Mesenteric fat pad (tissue), 1 donor: ENCODE measurements at regions not wholly inside any gene's neighbourhood (a gene's known extent, or its start where the extent isn't known, plus 50 kb on each side); places are given as distances from the start of the nearest gene placed in this dataset.
"Not testable (repeated sequence)": the region's sequence is repeated elsewhere in the genome, so short reads cannot be mapped to it uniquely, and the experiment has no call there.

Source experiments
- DNase-seq: peaks from one replicate; pipeline ENCODE4 v3.0.0-alpha.2; 2020; ENCODE audit warnings: low spot score
- donor health status: DM: yes; HTN: yes; CAD: no.

GRCh38 chr10:80697926-80698325, 160.2 kb downstream of the SH2D4B start:
- no peak for DNase-seq

GRCh38 chr10:80699602-80700039, 161.9 kb downstream of the SH2D4B start:
- no peak for DNase-seq

- DNase-seq: no peak
Observed at GRCh38 chr10:80700252-80700651, 162.6 kb downstream of the SH2D4B start.

- no peak for DNase-seq
Observed at GRCh38 chr10:80700760-80701444, 163.2 kb downstream of the SH2D4B start.

GRCh38 chr10:80701706-80702105, 164.0 kb downstream of the SH2D4B start:
- no peak for DNase-seq

- no peak for DNase-seq
Observed at GRCh38 chr10:80702143-80702542, 164.4 kb downstream of the SH2D4B start.

GRCh38 chr10:80705899-80706298, 168.2 kb downstream of the SH2D4B start:
- DNase-seq: no peak

- DNase-seq: no peak
Observed at GRCh38 chr10:80708185-80708584, 170.5 kb downstream of the SH2D4B start.

GRCh38 chr10:80708808-80709207, 171.1 kb downstream of the SH2D4B start:
- no peak for DNase-seq

GRCh38 chr10:80709866-80710265, 172.2 kb downstream of the SH2D4B start:
- DNase-seq: no peak

- no peak for DNase-seq
Observed at GRCh38 chr10:80713398-80713928, 175.8 kb downstream of the SH2D4B start.

- no peak for DNase-seq
Observed at GRCh38 chr10:80714566-80714965, 176.9 kb downstream of the SH2D4B start.

- no peak for DNase-seq
Observed at GRCh38 chr10:80718024-80718423, 180.3 kb downstream of the SH2D4B start.

GRCh38 chr10:80719935-80720334, 182.2 kb downstream of the SH2D4B start:
- DNase-seq: no peak

GRCh38 chr10:80720549-80720948, 182.8 kb downstream of the SH2D4B start:
- DNase-seq: no peak

- not testable (repeated sequence) for DNase-seq
Observed at GRCh38 chr10:80728354-80728753, 190.7 kb downstream of the SH2D4B start.

- DNase-seq: no peak
Observed at GRCh38 chr10:80729896-80730295, 192.2 kb downstream of the SH2D4B start.

GRCh38 chr10:80730522-80730921, 192.8 kb downstream of the SH2D4B start:
- no peak for DNase-seq

- DNase-seq: no peak
Observed at GRCh38 chr10:80734589-80734988, 196.9 kb downstream of the SH2D4B start.

- DNase-seq: no peak
Observed at GRCh38 chr10:80737209-80737608, 199.5 kb downstream of the SH2D4B start.

- DNase-seq: no peak
Observed at GRCh38 chr10:80739328-80739727, 201.6 kb downstream of the SH2D4B start.

GRCh38 chr10:80739963-80740715, 202.4 kb downstream of the SH2D4B start:
- DNase-seq: no peak

GRCh38 chr10:80741278-80741677, 203.6 kb downstream of the SH2D4B start:
- DNase-seq: no peak
